Activated B cell treated with CpG ODN at 0.5 μM for 24 hours (primary cell): ENCODE measurements at regions not wholly inside any gene's neighbourhood (a gene's known extent, or its start where the extent isn't known, plus 50 kb on each side); places are given as distances from the start of the nearest gene placed in this dataset.

ENCODE experiments used
- ATAC-seq: fragments of 200-7000 bp; cut with Tn5 transposase; one replicate; pipeline ENCODE4 v1.10.0; 2021; ENCODE audit warnings: low read depth, mild to moderate bottlenecking, moderate library complexity
- CTCF ChIA-PET: fragments of 350-600 bp; sonication (Branson Sonifier 250); formaldehyde crosslinking; loops from one replicate; lab custom pipeline; 2021; ENCODE audit warnings: antibody characterized with exemption; lab: Charles Lee
- POLR2A ChIA-PET: fragments of 350-600 bp; sonication (Branson Sonifier 250); formaldehyde crosslinking; loops from one replicate; lab custom pipeline; 2021; ENCODE audit warnings: antibody characterized with exemption; lab: Charles Lee
- DNase-seq: peaks from one replicate; pipeline ENCODE4 v3.0.0; 2022
- H3K27ac Mint-ChIP-seq: one replicate; pipeline ENCODE4 v1.8.0; 2020; ENCODE audit warnings: mixed read lengths
- H3K27me3 Mint-ChIP-seq: one replicate; pipeline ENCODE4 v1.8.0; 2021; ENCODE audit warnings: mixed read lengths
- H3K36me3 Mint-ChIP-seq: one replicate; pipeline ENCODE4 v1.8.0; 2021; ENCODE audit warnings: low read depth, mixed read lengths
- H3K4me1 Mint-ChIP-seq: one replicate; pipeline ENCODE4 v1.8.0; 2021; ENCODE audit warnings: mixed read lengths
- H3K4me3 Mint-ChIP-seq: one replicate; pipeline ENCODE4 v1.8.0; 2020; ENCODE audit warnings: mild to moderate bottlenecking, mixed read lengths
- H3K9me3 Mint-ChIP-seq: one replicate; pipeline ENCODE4 v1.8.0; 2020; ENCODE audit warnings: mixed read lengths
- intact Hi-C: fragments of 100-400 bp; cut with micrococcal nuclease; formaldehyde crosslinking; loops from one replicate; pipeline ENCODE4 v1.15.1; 2024
- TF ChIP-seq, protein P1 (sequence below): fragments of 200-600 bp; IDR thresholded peaks from one replicate; pipeline ENCODE4 v1.8.0; 2022; ENCODE audit warnings: antibody characterized with exemption, mild to moderate bottlenecking

DNA sequence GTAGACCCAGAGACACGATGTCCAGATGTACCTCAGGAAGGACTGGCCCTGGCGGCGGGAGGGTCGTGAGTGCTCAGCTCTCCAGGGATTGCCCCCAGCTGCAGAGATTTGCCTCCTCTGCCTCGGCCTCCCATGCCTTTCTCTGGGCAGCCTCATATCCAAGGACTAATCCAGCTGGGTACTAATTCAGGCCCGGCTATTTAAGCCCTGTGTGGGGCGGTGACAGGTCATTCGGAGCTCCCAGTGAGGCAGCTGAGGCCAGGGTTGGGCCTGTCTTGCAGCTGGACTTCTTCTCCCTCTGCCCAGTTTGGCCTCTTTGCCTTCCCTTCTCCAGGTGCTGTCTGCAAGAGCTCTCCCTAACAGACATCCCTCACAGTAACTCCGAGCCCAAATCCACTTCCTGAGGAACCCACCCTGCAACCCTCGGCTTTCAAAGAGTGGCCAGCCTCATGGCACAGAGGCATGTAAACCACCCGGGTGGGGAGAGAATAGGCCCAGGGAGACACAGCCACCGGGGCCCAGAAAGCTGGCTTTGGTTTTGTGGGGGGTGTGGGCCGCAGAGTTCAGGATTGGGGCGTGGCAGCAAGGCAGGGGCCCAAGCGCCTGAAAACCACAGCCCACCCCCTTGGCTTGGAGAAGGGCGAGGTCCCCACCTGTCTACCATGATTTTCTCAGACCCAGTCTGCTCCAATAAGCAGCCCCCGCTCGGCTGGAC is 85.8 kb downstream of the PPCDC start:
- POLR2A ChIA-PET: interaction anchor here (0.9 to 3.9 kb wide), 10 partner anchors 12 to 95 kb away, joined by 3 to 24 read pairs (median 8); partner anchors contain the start of genes C15orf39 and PPCDC
- CTCF ChIA-PET: interaction anchor here (1.6 to 4.4 kb wide), 3 partner anchors 66 to 96 kb away, joined by 6 to 32 read pairs (median 8); partner anchors contain the start of gene C15orf39
- ATAC-seq (no peak), DNase-seq (no peak)
- H3K27ac Mint-ChIP-seq: peak overlapping the region; percentile 87
- H3K36me3 Mint-ChIP-seq: peaks cover 6% of the 10 kb centered on the region
- intact Hi-C loops: no loop called here
- peak overlapping the region; percentile 67 for H3K4me3 Mint-ChIP-seq
- TF ChIP-seq, protein P1, sequence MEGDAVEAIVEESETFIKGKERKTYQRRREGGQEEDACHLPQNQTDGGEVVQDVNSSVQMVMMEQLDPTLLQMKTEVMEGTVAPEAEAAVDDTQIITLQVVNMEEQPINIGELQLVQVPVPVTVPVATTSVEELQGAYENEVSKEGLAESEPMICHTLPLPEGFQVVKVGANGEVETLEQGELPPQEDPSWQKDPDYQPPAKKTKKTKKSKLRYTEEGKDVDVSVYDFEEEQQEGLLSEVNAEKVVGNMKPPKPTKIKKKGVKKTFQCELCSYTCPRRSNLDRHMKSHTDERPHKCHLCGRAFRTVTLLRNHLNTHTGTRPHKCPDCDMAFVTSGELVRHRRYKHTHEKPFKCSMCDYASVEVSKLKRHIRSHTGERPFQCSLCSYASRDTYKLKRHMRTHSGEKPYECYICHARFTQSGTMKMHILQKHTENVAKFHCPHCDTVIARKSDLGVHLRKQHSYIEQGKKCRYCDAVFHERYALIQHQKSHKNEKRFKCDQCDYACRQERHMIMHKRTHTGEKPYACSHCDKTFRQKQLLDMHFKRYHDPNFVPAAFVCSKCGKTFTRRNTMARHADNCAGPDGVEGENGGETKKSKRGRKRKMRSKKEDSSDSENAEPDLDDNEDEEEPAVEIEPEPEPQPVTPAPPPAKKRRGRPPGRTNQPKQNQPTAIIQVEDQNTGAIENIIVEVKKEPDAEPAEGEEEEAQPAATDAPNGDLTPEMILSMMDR: no peak
- H3K4me1 Mint-ChIP-seq: peaks cover 90% of the 10 kb centered on the region
- H3K9me3 Mint-ChIP-seq: peaks cover 9% of the 10 kb centered on the region
- H3K27me3 Mint-ChIP-seq: no peaks in the 10 kb centered on the region

DNA sequence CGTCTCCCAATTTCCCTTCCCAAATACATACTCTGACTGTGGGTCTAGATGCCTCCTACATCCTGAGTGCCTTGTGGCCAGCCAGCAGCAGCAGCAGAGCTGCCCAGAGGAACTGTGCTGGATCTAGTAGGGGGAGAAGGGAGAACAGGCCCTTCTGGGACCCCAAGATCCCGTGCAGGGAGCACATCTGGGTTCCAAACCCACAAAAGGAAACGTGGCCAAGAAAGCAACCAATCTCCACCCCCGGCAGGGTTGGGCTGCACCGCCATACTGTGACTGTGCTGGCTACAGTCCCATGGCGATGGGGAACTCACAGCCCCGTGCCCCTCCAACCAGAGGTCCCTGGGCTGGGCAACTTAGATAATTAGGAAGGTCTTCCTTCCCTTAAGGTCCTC is 86.3 kb downstream of the PPCDC start:
- no peak for DNase-seq
- no peak overlapping the region for H3K27ac Mint-ChIP-seq
- H3K9me3 Mint-ChIP-seq: peaks cover 10% of the 10 kb centered on the region
- intact Hi-C loops: no loop called here
- ATAC-seq: no peak
- no peak overlapping the region for H3K4me3 Mint-ChIP-seq
- ChIA-PET POLR2A (interaction anchor here (1.3 to 3.9 kb wide), 5 partner anchors 15 to 94 kb away, joined by 4 to 20 read pairs (median 12); partner anchors contain the start of genes C15orf39 and PPCDC), CTCF (interaction anchor here (4.4 kb wide), 1 partner anchor 67 kb away, joined by 32 read pairs; no protein-coding TSS in a partner anchor)
- TF ChIP-seq, protein P1: no peak
- H3K27me3 Mint-ChIP-seq: no peaks in the 10 kb centered on the region
- peaks cover 7% of the 10 kb centered on the region for H3K36me3 Mint-ChIP-seq
- peaks cover 89% of the 10 kb centered on the region for H3K4me1 Mint-ChIP-seq

DNA sequence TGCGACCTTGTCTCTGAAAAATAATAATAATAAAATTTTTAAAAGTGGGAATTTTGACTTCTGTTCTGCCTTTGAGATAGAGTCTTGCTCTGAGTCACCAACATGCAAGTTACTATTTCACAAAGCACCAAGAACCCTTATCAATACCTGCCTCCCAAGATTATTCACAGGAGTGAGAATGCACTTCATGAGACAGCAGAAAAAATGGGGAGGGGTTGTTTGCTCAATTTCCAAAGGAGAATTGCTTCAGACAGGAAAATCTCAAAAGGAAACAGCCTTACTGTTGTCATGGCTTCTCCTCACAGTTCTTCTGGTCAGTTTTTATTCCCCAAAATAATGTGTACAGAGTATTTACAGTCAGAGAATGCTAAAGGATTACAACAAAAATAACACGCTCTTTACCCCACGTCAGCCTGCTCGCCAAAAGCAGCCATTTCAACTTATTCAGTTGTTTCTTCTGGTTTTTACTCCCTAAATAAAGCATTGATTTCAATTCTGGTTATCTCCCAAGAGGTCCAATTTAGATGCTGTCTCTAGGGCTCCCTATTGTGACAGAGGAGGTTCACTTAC is 89.0 kb downstream of the PPCDC start:
- ChIA-PET POLR2A (interaction anchor here (0.7 to 2.4 kb wide), 5 partner anchors 14 to 155 kb away, joined by 3 to 12 read pairs (median 3); partner anchors contain the start of genes C15orf39 and RPP25), CTCF (interaction anchor here (0.7 to 2.3 kb wide), 2 partner anchors 69 to 89 kb away, joined by 3 to 7 read pairs; partner anchors contain the start of gene C15orf39)
- TF ChIP-seq, protein P1: no peak
- peaks cover 66% of the 10 kb centered on the region for H3K4me1 Mint-ChIP-seq
- DNase-seq: no peak
- peaks cover 10% of the 10 kb centered on the region for H3K9me3 Mint-ChIP-seq
- no peaks in the 10 kb centered on the region for H3K27me3 Mint-ChIP-seq
- H3K4me3 Mint-ChIP-seq: peak overlapping the region; percentile 4
- no peak for ATAC-seq
- H3K36me3 Mint-ChIP-seq: peaks cover 7% of the 10 kb centered on the region
- intact Hi-C loops: no loop called here
- peak overlapping the region; percentile 68 for H3K27ac Mint-ChIP-seq

DNA sequence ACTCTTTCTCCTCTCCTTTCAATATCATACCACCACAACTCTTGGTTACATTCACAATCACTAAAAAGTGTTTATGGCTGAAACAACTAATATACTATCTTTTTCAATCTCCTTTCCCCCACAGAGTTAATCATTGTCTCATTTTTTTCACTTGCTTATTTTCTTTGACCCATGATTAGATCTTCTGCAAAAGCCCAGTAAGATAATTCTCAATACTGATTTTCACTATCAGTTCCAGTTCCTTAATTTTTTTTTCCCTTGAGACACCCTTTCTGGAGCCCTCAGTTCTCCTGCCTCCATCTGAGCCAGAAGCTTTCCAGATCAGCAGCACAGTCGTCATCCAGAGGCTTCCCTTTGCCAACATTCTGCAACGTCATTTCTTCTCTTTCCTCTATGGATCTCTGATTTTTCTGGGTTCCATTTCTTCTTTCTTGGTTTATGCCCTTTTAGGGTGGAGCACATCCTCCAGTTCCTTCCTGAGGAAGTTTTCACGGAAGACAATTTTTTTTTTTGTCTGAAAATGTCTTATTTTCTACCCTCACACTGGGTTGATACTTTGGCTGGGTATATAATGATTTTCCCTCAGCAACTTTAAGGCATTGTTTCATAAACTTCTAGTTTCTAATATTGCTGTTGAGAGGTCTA is 88.7 kb upstream of the C15orf39 start:
- peaks cover 63% of the 10 kb centered on the region for H3K4me1 Mint-ChIP-seq
- H3K27ac Mint-ChIP-seq: peak overlapping the region; percentile 68
- ChIA-PET CTCF (interaction anchor here (0.7 to 2.3 kb wide), 2 partner anchors 70 to 89 kb away, joined by 3 to 7 read pairs; partner anchors contain the start of gene C15orf39), POLR2A (interaction anchor here (0.6 to 2.1 kb wide), 5 partner anchors 17 to 433 kb away, joined by 3 to 10 read pairs (median 3); no protein-coding TSS in a partner anchor)
- peaks cover 7% of the 10 kb centered on the region for H3K36me3 Mint-ChIP-seq
- TF ChIP-seq, protein P1: no peak
- no peak for DNase-seq
- ATAC-seq: peak; percentile 35
- peaks cover 10% of the 10 kb centered on the region for H3K9me3 Mint-ChIP-seq
- H3K27me3 Mint-ChIP-seq: no peaks in the 10 kb centered on the region
- peak overlapping the region; percentile 4 for H3K4me3 Mint-ChIP-seq
- intact Hi-C loops: loop anchor here (1.0 kb wide), 1 partner anchor 18 kb away; no protein-coding TSS in a partner anchor
